Epithelial cell of esophagus (primary cell): ENCODE measurements at regions not wholly inside any gene's neighbourhood (a gene's known extent, or its start where the extent isn't known, plus 50 kb on each side); places are given as distances from the start of the nearest gene placed in this dataset.

Experiments used
- DNase-seq: peaks from one replicate; pipeline ENCODE4 v3.0.0; 2010; ENCODE audit warnings: low read depth
- H3K4me3 ChIP-seq: 2 replicates; pipeline ENCODE4 v1.5.1; 2011; ENCODE audit warnings: mild to moderate bottlenecking, low read length, control low read depth
- TF ChIP-seq, protein P1 (sequence below): IDR thresholded peaks from 2 replicates; pipeline ENCODE4 v1.5.1; 2011; ENCODE audit warnings: low read depth, mild to moderate bottlenecking, low read length, control low read depth, inconsistent platforms; ENCODE audit not compliant: insufficient read depth; ENCODE audit errors: missing control alignments

DNA sequence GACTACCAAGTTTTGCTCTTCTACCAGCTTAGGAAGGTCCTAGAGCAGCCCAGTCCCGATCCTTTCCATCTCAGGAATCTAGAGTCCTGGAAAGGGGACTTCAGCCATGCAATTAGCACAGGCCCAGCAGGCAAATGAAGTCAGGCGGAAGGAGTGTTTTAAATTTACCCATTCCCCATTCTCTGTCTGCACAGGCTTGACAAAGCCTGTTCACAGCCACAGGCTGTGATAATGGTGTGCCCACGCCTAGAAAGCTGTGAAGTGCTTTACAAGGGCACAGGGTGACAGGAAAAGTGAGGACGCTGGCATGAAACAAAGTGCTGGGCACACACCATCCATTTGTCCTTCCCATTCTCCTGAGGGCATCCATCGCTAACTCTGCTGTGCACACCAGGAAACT, 79.0 kb downstream of the PITPNM2 start:
- no peak for DNase-seq

DNA sequence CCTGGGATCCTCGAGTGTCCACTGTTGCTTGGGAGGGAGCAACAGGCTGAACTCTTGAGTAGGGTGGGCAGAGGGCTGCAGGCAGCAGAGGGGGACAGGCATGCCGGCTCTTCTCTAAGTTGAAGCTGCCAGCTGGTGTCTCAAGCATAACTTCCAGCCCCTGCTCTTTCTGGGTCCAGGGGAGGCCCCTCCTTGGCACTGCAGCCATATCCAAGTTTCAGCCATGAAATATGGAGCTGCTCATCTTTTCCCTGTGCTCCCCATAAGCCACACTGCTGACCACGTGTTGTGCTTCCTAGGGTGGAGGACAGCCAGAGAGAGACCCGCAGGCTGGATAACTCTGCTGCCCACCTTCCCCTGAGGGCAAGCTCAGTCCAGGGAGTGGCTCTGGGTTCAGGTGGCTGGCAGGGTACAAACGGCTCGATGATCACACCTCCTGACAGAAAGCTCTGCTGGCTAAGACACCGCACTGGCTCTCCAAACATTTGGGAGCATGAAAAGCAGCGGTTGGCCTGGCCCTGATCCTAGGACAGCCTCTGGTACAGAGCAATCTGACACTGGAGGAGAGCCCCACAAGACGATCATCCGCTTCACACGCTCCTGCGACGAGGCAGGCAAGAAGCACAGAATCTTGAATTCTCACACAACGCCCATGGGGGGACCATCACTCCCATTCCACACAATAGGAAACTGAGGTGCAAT, 79.6 kb downstream of the PITPNM2 start:
- DNase-seq, result no peak
- TF ChIP-seq, protein P1, sequence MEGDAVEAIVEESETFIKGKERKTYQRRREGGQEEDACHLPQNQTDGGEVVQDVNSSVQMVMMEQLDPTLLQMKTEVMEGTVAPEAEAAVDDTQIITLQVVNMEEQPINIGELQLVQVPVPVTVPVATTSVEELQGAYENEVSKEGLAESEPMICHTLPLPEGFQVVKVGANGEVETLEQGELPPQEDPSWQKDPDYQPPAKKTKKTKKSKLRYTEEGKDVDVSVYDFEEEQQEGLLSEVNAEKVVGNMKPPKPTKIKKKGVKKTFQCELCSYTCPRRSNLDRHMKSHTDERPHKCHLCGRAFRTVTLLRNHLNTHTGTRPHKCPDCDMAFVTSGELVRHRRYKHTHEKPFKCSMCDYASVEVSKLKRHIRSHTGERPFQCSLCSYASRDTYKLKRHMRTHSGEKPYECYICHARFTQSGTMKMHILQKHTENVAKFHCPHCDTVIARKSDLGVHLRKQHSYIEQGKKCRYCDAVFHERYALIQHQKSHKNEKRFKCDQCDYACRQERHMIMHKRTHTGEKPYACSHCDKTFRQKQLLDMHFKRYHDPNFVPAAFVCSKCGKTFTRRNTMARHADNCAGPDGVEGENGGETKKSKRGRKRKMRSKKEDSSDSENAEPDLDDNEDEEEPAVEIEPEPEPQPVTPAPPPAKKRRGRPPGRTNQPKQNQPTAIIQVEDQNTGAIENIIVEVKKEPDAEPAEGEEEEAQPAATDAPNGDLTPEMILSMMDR, result no peak
- no peak overlapping the region for H3K4me3 ChIP-seq

More for the DNA sequence above, 79.0 kb downstream of the PITPNM2 start:
- TF ChIP-seq, protein P1, result no peak
- no peak overlapping the region for H3K4me3 ChIP-seq

GRCh38 chr12:123070267-123071081, 80.4 kb downstream of the PITPNM2 start:
- H3K4me3 ChIP-seq, result no peak overlapping the region
- DNase-seq, result peak; percentile 63
- TF ChIP-seq, protein P1, result no peak

DNA sequence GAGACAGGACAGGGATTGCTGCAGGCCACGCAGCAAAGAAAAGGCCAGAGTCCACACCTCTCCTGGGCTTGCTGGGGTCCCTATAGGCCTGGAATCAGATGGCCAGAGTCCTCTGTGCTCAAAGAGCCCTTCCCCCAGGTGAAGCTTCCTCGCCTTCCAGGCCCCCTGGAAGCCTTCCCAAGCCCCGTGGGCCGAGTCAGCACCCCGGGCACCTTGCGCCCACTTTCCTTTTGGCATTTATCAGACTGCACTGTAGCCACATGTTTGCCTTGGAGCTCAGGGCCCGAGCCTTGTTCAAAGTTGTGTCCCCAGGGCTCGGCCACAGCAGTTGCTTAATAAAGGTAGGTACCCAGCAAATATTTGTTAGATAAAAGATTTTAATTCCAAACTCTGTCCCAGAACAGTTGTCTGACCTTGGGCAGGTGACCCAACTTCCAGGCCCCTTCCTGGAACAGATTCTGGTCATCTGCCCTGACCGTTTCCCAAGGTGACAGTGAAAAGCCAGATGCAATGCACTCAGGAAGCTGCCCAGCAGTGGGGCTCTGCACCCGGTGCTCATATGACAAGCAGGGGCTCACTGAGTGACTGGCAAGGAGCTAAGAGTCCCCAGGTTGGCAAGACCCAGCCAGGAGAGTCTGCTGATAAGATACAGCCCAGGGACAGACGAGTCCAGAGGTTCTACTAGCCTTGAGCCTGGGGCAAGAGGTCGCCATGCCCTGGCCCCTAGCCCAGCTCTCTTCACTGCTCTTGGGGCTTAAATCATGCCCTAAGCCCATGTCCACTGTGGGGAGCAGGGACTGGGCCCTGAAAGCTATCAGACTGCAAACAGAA, 81.2 kb downstream of the PITPNM2 start:
- no peak overlapping the region for H3K4me3 ChIP-seq
- TF ChIP-seq, protein P1, result no peak
- DNase-seq, result no peak

- no peak overlapping the region for H3K4me3 ChIP-seq
- DNase-seq, result no peak
- TF ChIP-seq, protein P1, result no peak
Measured at GRCh38 chr12:123067654-123068053, 83.2 kb downstream of the PITPNM2 start.

DNA sequence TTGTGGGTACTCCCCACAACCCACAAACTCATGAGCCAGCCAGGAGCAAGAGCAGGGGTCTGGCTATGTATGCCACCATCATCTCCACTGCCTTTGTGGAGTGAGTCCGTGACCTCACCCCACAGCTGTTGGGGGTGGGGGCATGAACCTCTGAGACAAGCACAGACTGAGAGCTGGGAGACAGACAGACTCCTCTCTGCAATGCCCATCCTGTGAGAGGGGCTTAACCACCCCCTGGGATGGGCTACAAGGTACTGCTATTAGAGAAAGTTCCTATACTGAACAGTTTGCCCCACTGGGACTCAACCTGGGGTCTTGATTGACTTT, 84.5 kb downstream of the PITPNM2 start:
- no peak overlapping the region for H3K4me3 ChIP-seq
- TF ChIP-seq, protein P1, result no peak
- no peak for DNase-seq
